GM12872 (cell line): ENCODE measurements at regions not wholly inside any gene's neighbourhood (a gene's known extent, or its start where the extent isn't known, plus 50 kb on each side); places are given as distances from the start of the nearest gene placed in this dataset.

ENCODE experiments used
- CTCF ChIP-seq: IDR thresholded peaks from 3 replicates; pipeline ENCODE4 v1.5.1; 2011; ENCODE audit warnings: low read depth, mild to moderate bottlenecking, low read length, moderate library complexity; ENCODE audit not compliant: insufficient read depth

GRCh38 chr21:28714777-28715464 is 277.8 kb downstream of the LTN1 start:
- TF ChIP-seq CTCF = no peak

GRCh38 chr21:28712411-28712810 is 280.3 kb downstream of the LTN1 start:
- TF ChIP-seq CTCF = no peak

- no peak for TF ChIP-seq CTCF
These were observed 287.1 kb downstream of the LTN1 start for GRCh38 chr21:28705616-28706015.

GRCh38 chr21:28704746-28705145 is 287.9 kb downstream of the LTN1 start:
- no peak for TF ChIP-seq CTCF

GRCh38 chr21:28703861-28704260 is 288.8 kb downstream of the LTN1 start:
- TF ChIP-seq CTCF = no peak

- TF ChIP-seq CTCF = no peak
These were observed 292.9 kb downstream of the LTN1 start for GRCh38 chr21:28699596-28700259.

GRCh38 chr21:28699186-28699585 is 293.5 kb downstream of the LTN1 start:
- no peak for TF ChIP-seq CTCF
